Thymus (tissue), 11 donors: ENCODE measurements at regions not wholly inside any gene's neighbourhood (a gene's known extent, or its start where the extent isn't known, plus 50 kb on each side); places are given as distances from the start of the nearest gene placed in this dataset.

Source experiments
- DNase-seq, 9 donors: peaks; one replicate each; pipeline ENCODE4 v3.0.0-alpha.2; 2013; ENCODE audit warnings: low spot score in 9 of 9, low read depth in 6 of 9, missing footprints in 1 of 9
- H3K27ac ChIP-seq, 2 donors: one replicate each; pipeline ENCODE4 v1.5.1; 2013; ENCODE audit warnings: control low read depth in 1 of 2, low read depth in 1 of 2, low read length in 1 of 2, mild to moderate bottlenecking in 1 of 2, moderate library complexity in 1 of 2
- H3K27me3 ChIP-seq, 2 donors: one replicate each; pipeline ENCODE4 v1.5.1; 2013; ENCODE audit warnings: low read length in 1 of 2; ENCODE audit not compliant: control insufficient read depth in 2 of 2, insufficient read depth in 1 of 2
- H3K36me3 ChIP-seq, 2 donors: one replicate each; pipeline ENCODE4 v1.5.1; 2013; ENCODE audit warnings: low read length in 1 of 2, mild to moderate bottlenecking in 1 of 2, moderate library complexity in 1 of 2; ENCODE audit not compliant: control insufficient read depth in 2 of 2, insufficient read depth in 2 of 2
- H3K4me1 ChIP-seq, 2 donors: one replicate each; pipeline ENCODE4 v1.5.1; 2013; ENCODE audit warnings: low read length in 2 of 2; ENCODE audit not compliant: control insufficient read depth in 2 of 2, insufficient read depth in 2 of 2
- H3K4me3 ChIP-seq, 2 donors: one replicate each; pipeline ENCODE4 v1.5.1; 2013; ENCODE audit warnings: low read length in 2 of 2, control low read depth in 1 of 2, mild to moderate bottlenecking in 1 of 2
- H3K9me3 ChIP-seq, 2 donors: one replicate each; pipeline ENCODE4 v1.5.1; 2013; ENCODE audit warnings: low read length in 1 of 2, mild to moderate bottlenecking in 1 of 2; ENCODE audit not compliant: control insufficient read depth in 2 of 2, insufficient read depth in 1 of 2
- WGBS: extraction: QIAGEN DNeasy Blood & Tissue Kit; methylation state at CpG from one replicate; pipeline ENCODE4 v1.1.7; 2013; 5-methylcytosine and 5-hydroxymethylcytosine counted together
- donor health status: healthy.

GRCh38 chr3:20673866-20674265 lies 487.9 kb upstream of the SGO1 start:
- no peaks in the 10 kb centered on the region for H3K9me3 ChIP-seq
- H3K36me3 ChIP-seq: no peaks in the 10 kb centered on the region
- no peaks in the 10 kb centered on the region for H3K4me1 ChIP-seq
- H3K27me3 ChIP-seq: no peaks in the 10 kb centered on the region
- WGBS: 91% methylated on average over 1 of the region's 1 CpG
- no peak overlapping the region for H3K4me3 ChIP-seq
- no peak for DNase-seq
- no peak overlapping the region for H3K27ac ChIP-seq

DNA sequence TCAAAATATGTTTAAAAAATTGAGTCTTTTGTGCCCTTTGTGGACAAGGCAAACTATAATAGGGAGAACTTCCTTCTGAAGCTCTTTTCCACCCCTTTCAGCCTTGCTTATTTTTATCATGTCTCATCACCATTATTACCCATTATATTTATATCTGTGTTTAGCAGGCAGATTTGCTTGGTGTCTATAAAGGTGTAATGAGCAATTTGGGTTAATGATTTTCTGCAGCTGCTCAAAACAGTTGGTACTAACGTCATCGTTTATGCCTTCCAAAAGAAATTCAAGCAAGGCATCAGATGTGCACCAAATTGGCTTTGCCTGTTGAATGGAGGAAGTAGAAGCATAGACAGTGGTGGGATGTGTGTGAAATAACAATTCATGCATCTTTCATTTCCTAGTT lies 483.7 kb upstream of the SGO1 start:
- H3K36me3 ChIP-seq: no peaks in the 10 kb centered on the region
- H3K9me3 ChIP-seq: no peaks in the 10 kb centered on the region
- DNase-seq: no peak
- H3K27me3 ChIP-seq: no peaks in the 10 kb centered on the region
- no peak overlapping the region for H3K27ac ChIP-seq
- no peaks in the 10 kb centered on the region for H3K4me1 ChIP-seq
- WGBS: 93% methylated on average over 2 of the region's 2 CpGs
- H3K4me3 ChIP-seq: no peak overlapping the region

- Histone ChIP-seq H3K36me3 (no peaks in the 10 kb centered on the region), H3K9me3 (no peaks in the 10 kb centered on the region), H3K4me3 (no peak overlapping the region), H3K27ac (no peak overlapping the region), H3K4me1 (no peaks in the 10 kb centered on the region), H3K27me3 (no peaks in the 10 kb centered on the region)
- no peak for DNase-seq
- WGBS: 72% methylated on average over 5 of the region's 5 CpGs
These were observed 483.2 kb upstream of the SGO1 start for GRCh38 chr3:20669184-20669583.

DNA sequence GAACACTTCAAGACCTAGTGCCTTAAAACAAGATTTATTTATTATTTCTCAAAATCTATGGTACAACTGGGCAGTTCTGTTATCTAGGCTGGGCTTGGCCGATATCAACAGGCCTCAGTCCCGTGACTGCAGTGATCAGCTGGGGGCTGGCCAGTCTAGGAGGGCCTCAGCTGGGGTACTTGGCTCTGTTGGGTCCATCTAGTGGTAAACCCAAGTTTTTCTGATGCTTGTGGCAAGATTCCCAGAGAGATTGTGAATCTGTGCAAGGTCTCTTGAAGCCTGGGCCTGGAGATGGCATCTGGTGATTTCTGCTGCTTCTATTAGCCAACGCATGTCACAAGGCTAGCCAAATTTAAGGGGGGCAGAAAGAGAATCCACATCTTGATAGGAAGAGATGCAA lies 482.4 kb upstream of the SGO1 start:
- no peak overlapping the region for H3K4me3 ChIP-seq
- H3K9me3 ChIP-seq: no peaks in the 10 kb centered on the region
- no peaks in the 10 kb centered on the region for H3K36me3 ChIP-seq
- no peaks in the 10 kb centered on the region for H3K27me3 ChIP-seq
- WGBS: 91% methylated on average over 3 of the region's 3 CpGs
- H3K27ac ChIP-seq: no peak overlapping the region
- no peaks in the 10 kb centered on the region for H3K4me1 ChIP-seq
- no peak for DNase-seq

DNA sequence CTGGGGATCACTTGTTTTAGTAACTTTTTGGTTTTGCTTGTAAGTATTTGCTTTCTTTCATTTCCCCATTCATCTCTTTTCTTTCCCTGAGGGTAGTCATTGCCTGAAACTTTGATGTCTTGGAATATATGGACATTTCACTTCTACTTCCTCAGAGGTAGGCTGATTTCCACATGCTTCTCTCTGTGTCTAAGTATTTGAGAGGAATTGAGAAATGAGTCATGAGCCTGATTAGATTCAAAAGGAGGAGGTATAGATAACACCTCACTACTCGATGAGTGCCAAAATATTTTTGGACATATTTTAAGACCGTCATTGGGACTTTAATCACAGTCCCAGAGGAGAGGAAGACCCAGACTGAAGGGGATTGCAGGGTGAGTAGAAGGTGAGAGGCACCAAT lies 480.1 kb upstream of the SGO1 start:
- no peak for DNase-seq
- H3K4me1 ChIP-seq: no peaks in the 10 kb centered on the region
- H3K36me3 ChIP-seq: no peaks in the 10 kb centered on the region
- 93% methylated on average over 2 of the region's 2 CpGs for WGBS
- H3K4me3 ChIP-seq: no peak overlapping the region
- H3K27me3 ChIP-seq: no peaks in the 10 kb centered on the region
- H3K9me3 ChIP-seq: no peaks in the 10 kb centered on the region
- H3K27ac ChIP-seq: no peak overlapping the region

DNA sequence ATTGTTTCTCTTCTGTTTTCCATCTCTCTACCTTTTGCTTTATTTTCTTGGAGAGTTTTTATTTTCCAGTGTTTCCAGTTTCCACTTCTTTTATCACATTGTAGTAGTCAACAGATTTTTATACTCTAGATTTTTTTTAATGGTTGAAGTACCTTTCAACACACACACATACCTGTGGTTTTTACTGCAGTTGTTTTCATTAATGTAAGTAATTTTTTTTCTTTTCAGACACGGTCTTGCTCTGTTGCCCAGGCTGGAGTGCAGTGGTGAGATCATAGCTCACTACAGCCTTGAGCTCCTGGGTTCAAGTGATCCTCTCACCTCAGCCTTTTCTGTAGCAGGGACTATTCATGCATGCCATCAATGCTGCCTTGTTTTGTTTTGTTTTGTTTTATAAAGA lies 472.5 kb upstream of the SGO1 start:
- Histone ChIP-seq H3K36me3 (no peaks in the 10 kb centered on the region), H3K27ac (no peak overlapping the region), H3K4me3 (no peak overlapping the region), H3K9me3 (peaks cover 0 to 4% of the 10 kb centered on the region in 2 donors), H3K4me1 (no peaks in the 10 kb centered on the region), H3K27me3 (no peaks in the 10 kb centered on the region)
- DNase-seq: no peak
- WGBS: 85% methylated on average over 1 of the region's 1 CpG

DNA sequence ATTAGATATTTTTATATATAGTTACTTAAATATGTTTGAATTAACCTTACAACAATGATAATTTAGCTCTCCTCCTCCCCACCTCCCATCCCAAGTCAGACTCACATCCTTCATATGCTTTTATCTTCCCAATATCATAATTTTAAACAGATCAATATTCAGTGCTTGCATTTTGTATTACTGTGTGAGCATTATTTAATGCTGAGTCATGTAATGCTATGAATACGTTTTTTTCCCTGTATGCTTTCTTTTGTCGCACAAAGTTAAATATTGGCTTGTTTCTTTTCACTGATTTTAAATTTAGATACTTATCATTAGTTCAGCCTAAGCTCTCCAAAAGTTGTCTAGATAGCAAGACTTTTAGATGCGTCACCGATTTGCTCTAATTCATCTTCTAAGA lies 471.6 kb upstream of the SGO1 start:
- DNase-seq: no peak
- Histone ChIP-seq H3K4me3 (no peak overlapping the region), H3K4me1 (no peaks in the 10 kb centered on the region), H3K27ac (no peak overlapping the region), H3K27me3 (no peaks in the 10 kb centered on the region), H3K9me3 (peaks cover 0 to 4% of the 10 kb centered on the region in 2 donors), H3K36me3 (no peaks in the 10 kb centered on the region)
- WGBS: 94% methylated on average over 4 of the region's 4 CpGs

DNA sequence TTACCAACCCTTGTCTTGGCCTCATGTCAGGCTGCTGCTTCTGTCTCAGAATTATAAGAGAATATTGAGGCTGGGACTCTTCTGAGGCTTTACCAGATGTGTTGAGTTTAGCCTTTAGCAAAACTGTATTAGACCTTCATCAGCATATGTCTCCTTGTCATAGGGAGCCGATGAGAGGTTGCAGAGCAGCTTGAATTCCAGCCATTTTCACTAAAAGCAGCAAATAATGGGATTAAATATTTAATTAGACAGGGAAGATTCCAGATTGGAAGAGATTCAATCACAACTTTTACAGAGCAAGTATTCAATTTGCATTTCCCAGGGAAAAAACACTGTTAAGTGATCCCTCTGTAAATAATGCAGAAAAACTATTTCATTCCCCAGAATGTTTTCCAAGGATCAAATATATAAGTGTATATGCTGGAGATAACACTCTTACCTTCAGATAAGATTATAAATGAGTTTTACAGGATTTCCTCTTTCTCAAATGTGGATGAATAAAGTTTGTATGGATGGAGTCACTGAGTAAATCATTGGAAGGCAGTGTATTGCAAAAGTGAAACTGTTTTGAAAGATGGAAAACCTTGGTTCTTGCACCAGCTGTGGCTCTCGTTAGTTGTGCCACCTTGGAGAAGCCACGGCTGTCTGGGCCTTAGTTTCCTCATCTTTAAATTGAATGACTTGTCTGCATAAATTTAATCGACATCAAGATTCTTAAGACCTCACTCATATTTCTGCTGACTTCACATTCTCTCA lies 466.4 kb upstream of the SGO1 start:
- 90% methylated on average over 4 of the region's 4 CpGs for WGBS
- Histone ChIP-seq H3K27me3 (no peaks in the 10 kb centered on the region), H3K27ac (no peak overlapping the region), H3K4me3 (no peak overlapping the region), H3K36me3 (no peaks in the 10 kb centered on the region), H3K9me3 (no peaks in the 10 kb centered on the region), H3K4me1 (no peaks in the 10 kb centered on the region)
- DNase-seq: no peak

DNA sequence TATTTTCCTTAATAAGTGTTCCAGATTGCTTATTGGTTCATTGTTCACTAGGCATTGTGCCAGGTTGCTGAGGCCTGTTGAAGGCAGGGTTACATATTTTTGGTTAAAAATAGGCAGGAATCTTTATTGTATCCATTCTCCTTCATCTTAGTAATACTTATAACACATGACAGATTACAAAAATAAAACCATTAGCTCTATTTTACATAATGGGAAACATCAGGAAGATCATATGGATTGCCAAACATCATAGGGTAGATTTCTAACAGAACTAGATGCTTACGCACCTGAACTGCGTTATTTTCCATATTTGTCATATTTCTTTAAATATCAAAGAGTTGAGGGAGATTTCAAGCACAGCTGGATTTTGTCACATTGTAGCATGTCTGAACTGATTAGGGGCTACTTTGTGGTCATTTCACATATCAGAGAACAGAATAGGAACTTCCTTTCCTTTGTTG lies 462.9 kb upstream of the SGO1 start:
- 92% methylated on average over 2 of the region's 2 CpGs for WGBS
- Histone ChIP-seq H3K4me1 (no peaks in the 10 kb centered on the region), H3K9me3 (no peaks in the 10 kb centered on the region), H3K36me3 (no peaks in the 10 kb centered on the region), H3K27ac (no peak overlapping the region), H3K27me3 (no peaks in the 10 kb centered on the region), H3K4me3 (no peak overlapping the region)
- DNase-seq: no peak
